Osteoblast (primary cell): ENCODE measurements at regions not wholly inside any gene's neighbourhood (a gene's known extent, or its start where the extent isn't known, plus 50 kb on each side); places are given as distances from the start of the nearest gene placed in this dataset.

Source experiments
- DNase-seq: peaks from one replicate; pipeline ENCODE4 v3.0.0; 2011; ENCODE audit warnings: low spot score, mixed read lengths; ENCODE audit not compliant: insufficient read length; ENCODE audit errors: missing footprints
- H2AFZ ChIP-seq: 2 replicates; pipeline ENCODE4 v1.6.0; 2011; ENCODE audit warnings: mild to moderate bottlenecking, low read length
- H3K27ac ChIP-seq: 2 replicates; pipeline ENCODE4 v1.5.1; 2011; ENCODE audit warnings: mild to moderate bottlenecking, low read depth, low read length, moderate library complexity
- H3K27me3 ChIP-seq: 2 replicates; pipeline ENCODE4 v1.6.0; 2012; ENCODE audit warnings: mild to moderate bottlenecking, control low read depth, inconsistent platforms, low read length, moderate library complexity; ENCODE audit not compliant: insufficient read depth
- H3K36me3 ChIP-seq: 2 replicates; pipeline ENCODE4 v1.5.1; 2011; ENCODE audit warnings: mild to moderate bottlenecking, low read length, control low read depth, moderate library complexity; ENCODE audit not compliant: insufficient read depth
- H3K4me1 ChIP-seq: 2 replicates; pipeline ENCODE4 v1.5.1; 2011; ENCODE audit warnings: mild to moderate bottlenecking, low read length, control low read depth, moderate library complexity; ENCODE audit not compliant: insufficient read depth
- H3K4me2 ChIP-seq: 2 replicates; pipeline ENCODE4 v1.6.0; 2011; ENCODE audit warnings: mild to moderate bottlenecking, low read length; ENCODE audit not compliant: insufficient read depth
- H3K4me3 ChIP-seq: fragments of 200-600 bp; sonication (generic); 3 replicates; pipeline ENCODE4 v1.5.1; 2012; ENCODE audit warnings: mild to moderate bottlenecking, low read length, inconsistent platforms; ENCODE audit not compliant: insufficient read depth
- H3K79me2 ChIP-seq: 2 replicates; pipeline ENCODE4 v1.6.0; 2012; ENCODE audit warnings: mild to moderate bottlenecking, low read length, control low read depth, inconsistent platforms; ENCODE audit not compliant: insufficient read depth
- H3K9me3 ChIP-seq: 2 replicates; pipeline ENCODE4 v1.5.1; 2011; ENCODE audit warnings: low read depth, low read length, control low read depth
- H4K20me1 ChIP-seq: 2 replicates; pipeline ENCODE4 v1.6.0; 2012; ENCODE audit warnings: mild to moderate bottlenecking, low read length, control low read depth; ENCODE audit not compliant: insufficient read depth
- CTCF ChIP-seq: IDR thresholded peaks from 2 replicates; pipeline ENCODE4 v1.5.1; 2011; ENCODE audit warnings: mild to moderate bottlenecking, low read depth, low read length, moderate library complexity; ENCODE audit errors: extremely low read depth

GRCh38 chr6:112466373-112467151 lies 119.4 kb downstream of the RFPL4B start:
- H3K27ac ChIP-seq: peak overlapping the region; percentile 63
- no peaks in the 10 kb centered on the region for H3K27me3 ChIP-seq
- peak overlapping the region; percentile 12 for H3K4me3 ChIP-seq
- no peak for TF ChIP-seq CTCF
- H3K9me3 ChIP-seq: no peaks in the 10 kb centered on the region
- H4K20me1 ChIP-seq: no peaks in the 10 kb centered on the region
- H3K4me2 ChIP-seq: peak overlapping the region; percentile 64
- H3K36me3 ChIP-seq: no peaks in the 10 kb centered on the region
- no peaks in the 10 kb centered on the region for H3K79me2 ChIP-seq
- no peak for DNase-seq
- H3K4me1 ChIP-seq: peaks cover 9% of the 10 kb centered on the region
- peak overlapping the region; percentile 55 for H2AFZ ChIP-seq

GRCh38 chr6:112468359-112468758 lies 121.2 kb downstream of the RFPL4B start:
- H3K36me3 ChIP-seq: no peaks in the 10 kb centered on the region
- no peak overlapping the region for H3K4me2 ChIP-seq
- H3K4me3 ChIP-seq: no peak overlapping the region
- no peak for TF ChIP-seq CTCF
- H3K27ac ChIP-seq: peak overlapping the region; percentile 17
- H3K9me3 ChIP-seq: no peaks in the 10 kb centered on the region
- H4K20me1 ChIP-seq: no peaks in the 10 kb centered on the region
- no peak for DNase-seq
- peaks cover 9% of the 10 kb centered on the region for H3K4me1 ChIP-seq
- no peak overlapping the region for H2AFZ ChIP-seq
- no peaks in the 10 kb centered on the region for H3K79me2 ChIP-seq
- no peaks in the 10 kb centered on the region for H3K27me3 ChIP-seq

DNA sequence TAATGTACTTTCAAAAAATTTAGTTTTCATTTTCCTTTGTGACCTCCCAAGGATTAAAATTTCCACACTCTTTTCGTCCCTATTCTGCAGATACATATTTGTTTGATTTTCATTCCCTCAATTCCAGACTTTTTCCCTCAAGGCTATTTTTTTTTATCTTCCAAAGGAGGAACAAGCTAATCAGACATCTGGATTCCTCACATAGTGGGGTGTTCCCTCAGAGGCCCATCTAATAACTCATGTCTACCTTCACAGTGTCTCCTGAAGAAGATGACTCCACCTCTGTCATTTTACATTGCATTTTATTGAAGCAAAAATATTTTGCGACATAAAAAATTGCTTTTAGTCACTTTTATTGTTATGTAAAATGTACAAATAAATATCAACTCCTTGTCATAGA lies 122.2 kb downstream of the RFPL4B start:
- Histone ChIP-seq H2AFZ (no peak overlapping the region), H3K9me3 (no peaks in the 10 kb centered on the region), H3K27ac (no peak overlapping the region), H3K4me2 (no peak overlapping the region), H3K27me3 (no peaks in the 10 kb centered on the region), H3K79me2 (no peaks in the 10 kb centered on the region), H3K4me1 (peaks cover 9% of the 10 kb centered on the region), H4K20me1 (no peaks in the 10 kb centered on the region), H3K36me3 (no peaks in the 10 kb centered on the region), H3K4me3 (no peak overlapping the region)
- DNase-seq: no peak
- TF ChIP-seq CTCF: no peak

GRCh38 chr6:112470376-112470775 lies 123.2 kb downstream of the RFPL4B start:
- DNase-seq: no peak
- no peaks in the 10 kb centered on the region for H3K9me3 ChIP-seq
- no peak overlapping the region for H3K4me3 ChIP-seq
- H2AFZ ChIP-seq: no peak overlapping the region
- no peaks in the 10 kb centered on the region for H4K20me1 ChIP-seq
- H3K4me2 ChIP-seq: no peak overlapping the region
- H3K27me3 ChIP-seq: no peaks in the 10 kb centered on the region
- H3K4me1 ChIP-seq: peaks cover 11% of the 10 kb centered on the region
- H3K27ac ChIP-seq: no peak overlapping the region
- no peaks in the 10 kb centered on the region for H3K36me3 ChIP-seq
- no peaks in the 10 kb centered on the region for H3K79me2 ChIP-seq
- TF ChIP-seq CTCF: no peak
